ENCODE measurements at regions not wholly inside any gene's neighbourhood (a gene's known extent, or its start where the extent isn't known, plus 50 kb on each side); places are given as distances from the start of the nearest gene placed in this dataset.

DNA sequence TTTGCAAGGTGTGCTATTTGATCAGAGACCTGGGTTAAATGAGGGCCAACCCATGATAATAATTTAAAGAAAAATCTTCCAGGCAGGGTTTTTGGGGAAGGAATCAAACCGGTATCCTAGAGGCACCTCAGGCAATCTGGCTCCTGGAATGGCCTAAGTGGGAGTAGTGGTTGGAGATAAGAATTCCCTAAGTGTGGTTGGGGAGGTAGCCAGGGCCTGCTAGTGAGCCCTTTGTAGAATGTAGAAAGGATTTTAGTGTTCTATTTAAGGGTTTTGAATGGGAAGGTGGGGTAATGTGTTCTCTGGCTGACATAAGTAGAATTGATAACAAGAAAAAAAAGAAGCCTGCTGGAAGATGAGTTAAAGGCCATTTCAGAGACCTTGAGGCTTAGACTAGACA lies 422.2 kb downstream of the XIRP2 start:
- Histone ChIP-seq H3K9ac (ENCODE audit: low read depth, low read length) (no peak overlapping the region), H4K20me1 (ENCODE audit: insufficient read depth, low read length) (no peaks in the 10 kb centered on the region), H3K27me3 (ENCODE audit: insufficient read depth, low read length, poor library complexity) (no peaks in the 10 kb centered on the region), H3K4me2 (ENCODE audit: insufficient read depth, low read length) (no peak overlapping the region), H3K4me3 (ENCODE audit: low read depth in 1 of 2, low read length in 2 of 2) (no peak overlapping the region), H2AFZ (ENCODE audit: low read depth, low read length) (no peak overlapping the region), H3K4me1 (ENCODE audit: insufficient read depth, low read length) (no peaks in the 10 kb centered on the region), H3K36me3 (ENCODE audit: insufficient read depth, low read length) (no peaks in the 10 kb centered on the region), H3K79me2 (ENCODE audit: insufficient read depth, low read length) (no peaks in the 10 kb centered on the region), H3K27ac (ENCODE audit: low read length) (no peak overlapping the region), H3K9me3 (ENCODE audit: insufficient read depth, low read length, severe bottlenecking) (no peaks in the 10 kb centered on the region)
- ATAC-seq (ENCODE audit: insufficient read depth, low read depth) (no peak), DNase-seq (no peak)
- no peak for TF ChIP-seq EZH2 (IDR thresholded peaks at IDR 0.05; ENCODE audit: borderline replicate concordance, low read depth, low read length, severe bottlenecking)
- no peak for TF ChIP-seq CTCF (IDR thresholded peaks at IDR 0.05; ENCODE audit: borderline replicate concordance, extremely low read depth, low read length, poor library complexity, severe bottlenecking)
